ENCODE measurements at regions not wholly inside any gene's neighbourhood (a gene's known extent, or its start where the extent isn't known, plus 50 kb on each side); places are given as distances from the start of the nearest gene placed in this dataset.

- H3K9me3 ChIP-seq: no peaks in the 10 kb centered on the region
- H3K36me3 ChIP-seq: no peaks in the 10 kb centered on the region
- no peaks in the 10 kb centered on the region for H3K27me3 ChIP-seq (ENCODE audit: low read depth)
- no peak for ATAC-seq
- TF ChIP-seq CTCF (IDR thresholded peaks at IDR 0.05): no peak
- H3K4me1 ChIP-seq: no peaks in the 10 kb centered on the region
- intact Hi-C loops (cut with DNase I): no loop called here
- no peak overlapping the region for H3K4me3 ChIP-seq
- DNase-seq: no peak
- H3K27ac ChIP-seq: no peak overlapping the region
These were observed 220.6 kb downstream of the SNCA start for GRCh38 chr4:89616382-89616781.

- ATAC-seq (no peak), DNase-seq (no peak)
- intact Hi-C loops (cut with DNase I): no loop called here
- no peaks in the 10 kb centered on the region for H3K4me1 ChIP-seq
- H3K36me3 ChIP-seq: no peaks in the 10 kb centered on the region
- no peak overlapping the region for H3K4me3 ChIP-seq
- TF ChIP-seq CTCF (IDR thresholded peaks at IDR 0.05): no peak
- no peaks in the 10 kb centered on the region for H3K27me3 ChIP-seq (ENCODE audit: low read depth)
- no peaks in the 10 kb centered on the region for H3K9me3 ChIP-seq
- no peak overlapping the region for H3K27ac ChIP-seq
These were observed 221.9 kb downstream of the SNCA start for GRCh38 chr4:89615051-89615450.

- ATAC-seq: no peak
- no peak for TF ChIP-seq CTCF (IDR thresholded peaks at IDR 0.05)
- H3K27me3 ChIP-seq (ENCODE audit: low read depth): no peaks in the 10 kb centered on the region
- intact Hi-C loops (cut with DNase I): no loop called here
- no peak for DNase-seq
- no peaks in the 10 kb centered on the region for H3K4me1 ChIP-seq
- H3K4me3 ChIP-seq: no peak overlapping the region
- no peak overlapping the region for H3K27ac ChIP-seq
- H3K36me3 ChIP-seq: no peaks in the 10 kb centered on the region
- no peaks in the 10 kb centered on the region for H3K9me3 ChIP-seq
These were observed 222.8 kb downstream of the SNCA start for GRCh38 chr4:89614155-89614554.

- Histone ChIP-seq H3K4me3 (no peak overlapping the region), H3K4me1 (no peaks in the 10 kb centered on the region), H3K36me3 (no peaks in the 10 kb centered on the region), H3K9me3 (no peaks in the 10 kb centered on the region), H3K27ac (no peak overlapping the region), H3K27me3 (ENCODE audit: low read depth) (no peaks in the 10 kb centered on the region)
- intact Hi-C loops (cut with DNase I): no loop called here
- no peak for ATAC-seq
- DNase-seq: no peak
- TF ChIP-seq CTCF (IDR thresholded peaks at IDR 0.05): no peak
These were observed 226.7 kb downstream of the SNCA start for GRCh38 chr4:89610236-89610635.

- Histone ChIP-seq H3K27ac (no peak overlapping the region), H3K4me1 (no peaks in the 10 kb centered on the region), H3K27me3 (ENCODE audit: low read depth) (no peaks in the 10 kb centered on the region), H3K36me3 (no peaks in the 10 kb centered on the region), H3K4me3 (no peak overlapping the region), H3K9me3 (no peaks in the 10 kb centered on the region)
- DNase-seq (no peak), ATAC-seq (no peak)
- no peak for TF ChIP-seq CTCF (IDR thresholded peaks at IDR 0.05)
- intact Hi-C loops (cut with DNase I): no loop called here
These were observed 227.2 kb downstream of the SNCA start for GRCh38 chr4:89609756-89610155.

GRCh38 chr4:89604951-89605350, 232.0 kb downstream of the SNCA start:
- Histone ChIP-seq H3K4me1 (no peaks in the 10 kb centered on the region), H3K9me3 (no peaks in the 10 kb centered on the region), H3K27ac (no peak overlapping the region), H3K36me3 (no peaks in the 10 kb centered on the region), H3K27me3 (ENCODE audit: low read depth) (no peaks in the 10 kb centered on the region), H3K4me3 (no peak overlapping the region)
- DNase-seq: no peak
- TF ChIP-seq CTCF (IDR thresholded peaks at IDR 0.05): no peak
- no peak for ATAC-seq
- intact Hi-C loops (cut with DNase I): no loop called here
